ENCODE measurements at regions not wholly inside any gene's neighbourhood (a gene's known extent, or its start where the extent isn't known, plus 50 kb on each side); places are given as distances from the start of the nearest gene placed in this dataset.

- Histone ChIP-seq H3K27me3 (ENCODE audit: low read depth, low read length) (no peaks in the 10 kb centered on the region), H3K4me3 (ENCODE audit: low read length) (no peak overlapping the region), H3K27ac (ENCODE audit: low read length) (no peak overlapping the region), H3K36me3 (replicated peaks; ENCODE audit: low read depth, low read length) (no peaks in the 10 kb centered on the region), H3K79me2 (ENCODE audit: low read length) (no peaks in the 10 kb centered on the region), H3K9me3 (ENCODE audit: insufficient read depth, low read length) (no peaks in the 10 kb centered on the region), H2AFZ (ENCODE audit: low read depth, low read length) (no peak overlapping the region), H3K4me1 (ENCODE audit: low read length) (no peaks in the 10 kb centered on the region), H3K9ac (ENCODE audit: low read length) (no peak overlapping the region), H3K4me2 (ENCODE audit: low read length) (no peak overlapping the region), H4K20me1 (ENCODE audit: insufficient read depth, low read length) (no peaks in the 10 kb centered on the region)
- TF ChIP-seq EZH2phosphoT487 (IDR thresholded peaks at IDR 0.05; ENCODE audit: low read depth) (no peak), CTCF (IDR thresholded peaks at IDR 0.05; ENCODE audit: low read depth, low read length) (no peak)
Observed at GRCh38 chr14:38420048-38420447, 164.2 kb upstream of the CLEC14A start.

- Histone ChIP-seq H3K4me2 (ENCODE audit: low read length) (no peak overlapping the region), H3K4me3 (ENCODE audit: low read length) (no peak overlapping the region), H3K9ac (ENCODE audit: low read length) (no peak overlapping the region), H2AFZ (ENCODE audit: low read depth, low read length) (no peak overlapping the region), H4K20me1 (ENCODE audit: insufficient read depth, low read length) (no peaks in the 10 kb centered on the region), H3K9me3 (ENCODE audit: insufficient read depth, low read length) (no peaks in the 10 kb centered on the region), H3K4me1 (ENCODE audit: low read length) (no peaks in the 10 kb centered on the region), H3K36me3 (replicated peaks; ENCODE audit: low read depth, low read length) (no peaks in the 10 kb centered on the region), H3K27ac (ENCODE audit: low read length) (no peak overlapping the region), H3K27me3 (ENCODE audit: low read depth, low read length) (no peaks in the 10 kb centered on the region), H3K79me2 (ENCODE audit: low read length) (no peaks in the 10 kb centered on the region)
- TF ChIP-seq EZH2phosphoT487 (IDR thresholded peaks at IDR 0.05; ENCODE audit: low read depth) (no peak), CTCF (IDR thresholded peaks at IDR 0.05; ENCODE audit: low read depth, low read length) (no peak)
Observed at GRCh38 chr14:38419579-38419978, 163.7 kb upstream of the CLEC14A start.

- Histone ChIP-seq H4K20me1 (ENCODE audit: insufficient read depth, low read length) (no peaks in the 10 kb centered on the region), H3K9me3 (ENCODE audit: insufficient read depth, low read length) (no peaks in the 10 kb centered on the region)
- TF ChIP-seq EZH2phosphoT487 (IDR thresholded peaks at IDR 0.05; ENCODE audit: low read depth) (no peak), CTCF (IDR thresholded peaks at IDR 0.05; ENCODE audit: low read depth, low read length) (no peak)
Observed at GRCh38 chr14:38412654-38413053, 156.8 kb upstream of the CLEC14A start.

DNA sequence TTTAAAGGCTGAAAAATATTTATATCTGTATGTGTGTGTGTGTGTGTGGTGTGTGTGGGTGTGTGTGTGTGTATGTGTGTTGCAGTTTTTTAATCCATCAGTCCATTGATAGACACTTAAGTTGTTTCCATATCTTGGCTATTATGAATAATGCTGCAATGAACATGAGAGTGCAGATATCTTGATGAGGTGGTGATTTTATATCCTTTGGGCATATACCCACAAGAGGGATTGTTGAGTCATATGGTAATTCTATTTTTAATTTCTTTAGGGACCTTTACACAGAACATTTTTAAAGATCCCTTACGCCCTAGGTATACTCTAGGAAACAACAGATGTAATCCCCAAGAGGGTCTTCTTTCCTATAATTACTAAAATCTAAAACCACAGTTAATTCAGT is 154.5 kb upstream of the CLEC14A start:
- Histone ChIP-seq H4K20me1 (ENCODE audit: insufficient read depth, low read length) (no peaks in the 10 kb centered on the region), H3K9me3 (ENCODE audit: insufficient read depth, low read length) (no peaks in the 10 kb centered on the region), H3K27ac (ENCODE audit: low read length) (no peak overlapping the region), H3K4me2 (ENCODE audit: low read length) (no peak overlapping the region), H3K4me1 (ENCODE audit: low read length) (peaks cover 20% of the 10 kb centered on the region), H3K27me3 (ENCODE audit: low read depth, low read length) (no peaks in the 10 kb centered on the region), H3K79me2 (ENCODE audit: low read length) (no peaks in the 10 kb centered on the region), H3K9ac (ENCODE audit: low read length) (no peak overlapping the region), H2AFZ (ENCODE audit: low read depth, low read length) (no peak overlapping the region), H3K4me3 (ENCODE audit: low read length) (no peak overlapping the region), H3K36me3 (replicated peaks; ENCODE audit: low read depth, low read length) (no peaks in the 10 kb centered on the region)
- TF ChIP-seq EZH2phosphoT487 (IDR thresholded peaks at IDR 0.05; ENCODE audit: low read depth) (no peak), CTCF (IDR thresholded peaks at IDR 0.05; ENCODE audit: low read depth, low read length) (no peak)

More at GRCh38 chr14:38412654-38413053, 156.8 kb upstream of the CLEC14A start:
- Histone ChIP-seq H3K4me3 (ENCODE audit: low read length) (no peak overlapping the region), H3K36me3 (replicated peaks; ENCODE audit: low read depth, low read length) (no peaks in the 10 kb centered on the region), H3K4me1 (ENCODE audit: low read length) (peaks cover 9% of the 10 kb centered on the region), H3K4me2 (ENCODE audit: low read length) (no peak overlapping the region), H3K79me2 (ENCODE audit: low read length) (no peaks in the 10 kb centered on the region), H2AFZ (ENCODE audit: low read depth, low read length) (no peak overlapping the region), H3K9ac (ENCODE audit: low read length) (no peak overlapping the region), H3K27ac (ENCODE audit: low read length) (no peak overlapping the region), H3K27me3 (ENCODE audit: low read depth, low read length) (no peaks in the 10 kb centered on the region)

All from OCI-LY3 (cell line).